Bronchial epithelial cell (primary cell): ENCODE measurements at regions not wholly inside any gene's neighbourhood (a gene's known extent, or its start where the extent isn't known, plus 50 kb on each side); places are given as distances from the start of the nearest gene placed in this dataset.
A peak's percentile ranks its signal among the peaks of the same experiment; 100 is the strongest.

Experiments
- DNase-seq: peaks from one replicate; pipeline ENCODE4 v3.0.0-alpha.2; 2010; ENCODE audit warnings: low read depth
- FAIRE-seq: peaks from 2 replicates; lab custom pipeline; 2011; peaks lifted over from hg19 to GRCh38; lab: Jason Lieb, UNC
- H3K27me3 ChIP-seq: 2 replicates; pipeline ENCODE4 v1.5.1; 2011; ENCODE audit warnings: low read length; ENCODE audit not compliant: control insufficient read depth, insufficient read depth
- H3K36me3 ChIP-seq: 2 replicates; pipeline ENCODE4 v1.5.1; 2011; ENCODE audit warnings: low read length; ENCODE audit not compliant: control insufficient read depth, insufficient read depth
- H3K4me3 ChIP-seq: 2 replicates; pipeline ENCODE4 v1.5.1; 2011; ENCODE audit warnings: mild to moderate bottlenecking, low read depth, low read length, control low read depth
- CTCF ChIP-seq: IDR thresholded peaks from 2 replicates; pipeline ENCODE4 v1.5.1; 2011; ENCODE audit warnings: mild to moderate bottlenecking, moderate library complexity, low read length, control low read depth, inconsistent platforms; ENCODE audit not compliant: insufficient read depth, severe bottlenecking

DNA sequence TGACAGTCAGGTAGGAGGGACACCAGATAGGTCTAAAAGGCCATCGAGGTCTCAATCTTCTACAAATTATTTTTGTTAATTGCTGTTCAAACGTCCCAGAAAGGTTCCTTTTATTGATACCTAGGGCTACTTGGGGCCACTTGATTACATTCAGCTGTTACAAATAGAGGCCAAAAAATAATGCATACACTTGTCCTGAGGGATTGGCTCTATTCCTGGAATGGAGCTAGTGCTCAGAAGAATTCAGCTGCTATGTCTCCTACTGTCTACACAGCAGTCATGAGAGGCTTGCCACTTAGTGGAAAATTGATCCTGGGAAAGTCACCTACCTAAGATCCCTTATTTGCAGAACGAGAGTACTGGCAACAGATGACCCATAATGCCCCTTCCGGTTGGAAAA is 498.3 kb downstream of the ADGRL2 start:
- TF ChIP-seq CTCF: no peak
- no peaks in the 10 kb centered on the region for H3K27me3 ChIP-seq
- FAIRE-seq (no peak), DNase-seq (no peak)
- no peak overlapping the region for H3K4me3 ChIP-seq
- H3K36me3 ChIP-seq: no peaks in the 10 kb centered on the region

GRCh38 chr1:82297139-82297896 is 496.6 kb downstream of the ADGRL2 start:
- no peaks in the 10 kb centered on the region for H3K36me3 ChIP-seq
- H3K4me3 ChIP-seq: no peak overlapping the region
- no peak for FAIRE-seq
- DNase-seq: no peak
- no peak for TF ChIP-seq CTCF
- no peaks in the 10 kb centered on the region for H3K27me3 ChIP-seq

GRCh38 chr1:82287556-82287955 is 486.8 kb downstream of the ADGRL2 start:
- no peak for TF ChIP-seq CTCF
- H3K4me3 ChIP-seq: no peak overlapping the region
- FAIRE-seq (no peak), DNase-seq (no peak)
- H3K27me3 ChIP-seq: no peaks in the 10 kb centered on the region
- no peaks in the 10 kb centered on the region for H3K36me3 ChIP-seq

DNA sequence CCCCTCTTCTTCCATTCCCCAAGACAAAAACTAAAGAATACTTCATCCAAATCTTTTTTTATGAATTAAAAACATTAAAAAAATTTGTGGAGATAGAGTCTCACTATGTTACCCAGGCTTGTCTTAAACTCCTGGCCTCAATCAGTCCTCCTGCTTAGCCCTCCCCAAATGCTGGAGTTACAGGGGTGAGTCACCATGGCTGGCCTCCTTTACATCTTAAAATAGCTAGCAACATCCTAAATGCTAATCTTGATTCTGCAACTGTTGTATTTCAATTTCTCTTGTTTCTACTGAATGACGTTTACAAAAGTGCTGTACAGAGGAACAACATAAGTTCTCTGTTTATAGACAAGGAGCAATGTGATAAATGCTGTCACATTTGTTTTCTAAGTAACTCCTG is 483.5 kb downstream of the ADGRL2 start:
- Histone ChIP-seq H3K4me3 (no peak overlapping the region), H3K27me3 (no peaks in the 10 kb centered on the region), H3K36me3 (no peaks in the 10 kb centered on the region)
- peak; percentile 21 for DNase-seq
- no peak for FAIRE-seq
- no peak for TF ChIP-seq CTCF

DNA sequence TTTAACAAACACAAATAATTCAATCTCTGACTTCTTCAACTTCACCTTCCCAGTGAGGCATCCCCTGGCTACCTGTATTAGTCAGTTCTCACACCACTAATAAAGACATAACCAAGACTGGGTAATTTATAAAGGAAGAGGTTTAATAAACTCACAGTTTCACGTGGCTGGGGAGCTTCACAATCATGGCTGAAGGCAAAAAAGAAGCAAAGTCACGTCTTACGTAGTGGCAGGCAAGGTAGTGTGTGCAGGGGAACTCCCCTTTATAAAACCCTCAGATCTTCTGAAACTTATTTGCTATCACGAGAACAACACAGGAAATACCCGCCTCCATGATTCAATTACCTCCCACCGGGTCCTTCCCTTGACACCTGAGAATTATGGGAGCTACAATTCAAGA is 478.5 kb downstream of the ADGRL2 start:
- no peak for FAIRE-seq
- no peak for TF ChIP-seq CTCF

DNA sequence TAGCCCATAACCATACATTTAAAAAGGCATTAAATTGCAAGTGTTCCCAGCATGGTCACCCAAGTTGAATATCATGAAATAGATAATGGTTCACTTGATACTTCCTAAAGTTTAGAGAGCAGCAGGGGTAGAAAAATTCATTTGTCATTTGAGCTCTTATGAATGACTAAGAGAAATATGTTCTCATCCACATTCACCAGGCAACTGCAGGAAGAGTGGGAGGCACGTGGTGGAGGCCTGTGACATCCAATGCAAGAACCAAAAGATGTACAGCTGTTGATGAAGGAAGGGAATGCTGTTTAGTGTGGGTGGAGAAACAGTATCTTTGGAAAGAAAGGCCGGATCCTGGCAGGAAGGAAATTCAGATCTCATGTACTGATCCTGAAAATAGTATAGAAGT is 473.1 kb downstream of the ADGRL2 start:
- TF ChIP-seq CTCF: no peak
- FAIRE-seq (no peak), DNase-seq (peak; percentile 7)
- Histone ChIP-seq H3K4me3 (no peak overlapping the region), H3K27me3 (no peaks in the 10 kb centered on the region), H3K36me3 (no peaks in the 10 kb centered on the region)

More for the DNA sequence above, 478.5 kb downstream of the ADGRL2 start:
- DNase-seq: no peak
- no peak overlapping the region for H3K4me3 ChIP-seq
- no peaks in the 10 kb centered on the region for H3K36me3 ChIP-seq
- H3K27me3 ChIP-seq: no peaks in the 10 kb centered on the region
